HG03575 (cell line): ENCODE measurements at regions not wholly inside any gene's neighbourhood (a gene's known extent, or its start where the extent isn't known, plus 50 kb on each side); places are given as distances from the start of the nearest gene placed in this dataset.
"Not testable (repeated sequence)": the region's sequence is repeated elsewhere in the genome, so short reads cannot be mapped to it uniquely, and the experiment has no call there.

Source experiments
- ATAC-seq: cut with Tn5 transposase; IDR thresholded peaks from one replicate; pipeline ENCODE4 v1.9.1; 2021; ENCODE audit not compliant: unreplicated experiment, insufficient number of reproducible peaks, low FRiP score; ENCODE audit errors: extremely low read depth

- ATAC-seq = no peak
Measured at GRCh38 chr5:120901199-120901598, 437.1 kb downstream of the PRR16 start.

DNA sequence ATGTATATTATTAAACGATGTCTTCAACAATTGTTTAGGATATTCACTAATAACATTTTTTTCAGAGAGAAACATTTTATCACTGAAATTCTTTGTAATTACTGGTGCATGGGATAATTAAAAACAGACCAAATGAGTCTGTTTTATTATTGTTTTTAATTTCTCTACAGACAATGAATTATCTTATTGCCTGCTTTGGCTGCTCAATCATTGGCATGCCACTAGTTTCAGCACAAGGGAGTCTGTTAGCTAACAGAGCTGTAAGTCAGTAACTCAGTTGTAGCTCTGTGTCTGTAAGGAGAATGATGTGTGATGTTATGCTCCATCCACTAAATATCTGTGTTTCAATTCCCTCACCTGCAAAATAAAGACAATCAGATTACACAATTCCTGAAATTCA lies 443.9 kb downstream of the PRR16 start:
- no peak for ATAC-seq

GRCh38 chr5:120910629-120911028 lies 446.5 kb downstream of the PRR16 start:
- no peak for ATAC-seq

- no peak for ATAC-seq
Measured at GRCh38 chr5:120913396-120913795, 449.3 kb downstream of the PRR16 start.

DNA sequence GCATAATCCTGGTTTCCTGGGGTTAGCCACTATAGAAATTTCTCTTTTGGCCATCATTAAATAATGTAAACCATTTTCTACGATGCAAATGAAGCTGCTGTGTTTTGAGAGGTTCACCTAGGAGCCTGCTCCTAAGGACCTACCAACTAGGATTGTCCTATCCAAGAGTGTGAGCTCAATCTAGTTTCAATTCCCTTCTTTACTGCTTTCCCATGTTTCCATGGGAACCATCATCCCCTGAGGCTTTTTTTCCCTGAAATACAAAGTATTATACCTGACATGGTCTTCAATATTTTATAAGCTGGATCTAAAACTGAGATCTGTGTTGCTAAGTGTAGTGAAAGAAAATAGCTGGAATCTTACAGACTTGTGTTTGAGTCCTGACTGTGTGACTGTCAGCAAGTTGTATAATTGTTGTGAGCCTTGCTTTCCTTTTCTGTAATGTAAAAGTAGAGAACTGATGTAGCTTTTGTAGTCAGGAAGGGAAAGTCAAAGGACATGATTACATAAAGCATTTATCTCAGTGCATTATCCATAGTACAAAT lies 453.2 kb downstream of the PRR16 start:
- no peak for ATAC-seq

DNA sequence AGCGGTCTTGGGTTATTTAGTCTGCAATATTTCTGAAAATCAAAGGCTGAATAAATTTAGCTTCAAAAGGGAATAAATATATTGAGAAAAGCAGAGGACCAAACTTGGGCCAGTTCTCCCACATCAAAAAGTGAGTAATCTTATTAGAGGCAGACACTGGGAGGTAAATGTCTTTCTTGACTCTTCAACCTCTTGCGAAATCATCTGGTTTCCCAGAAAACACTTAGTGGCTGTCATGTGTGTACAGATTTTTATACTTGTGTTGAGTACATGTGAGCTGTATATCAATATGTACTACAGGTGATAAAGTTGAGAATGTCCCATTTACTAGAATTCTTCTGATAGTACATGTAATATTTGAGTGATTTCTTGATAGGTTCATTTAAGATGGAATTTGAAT lies 454.9 kb downstream of the PRR16 start:
- ATAC-seq = no peak

DNA sequence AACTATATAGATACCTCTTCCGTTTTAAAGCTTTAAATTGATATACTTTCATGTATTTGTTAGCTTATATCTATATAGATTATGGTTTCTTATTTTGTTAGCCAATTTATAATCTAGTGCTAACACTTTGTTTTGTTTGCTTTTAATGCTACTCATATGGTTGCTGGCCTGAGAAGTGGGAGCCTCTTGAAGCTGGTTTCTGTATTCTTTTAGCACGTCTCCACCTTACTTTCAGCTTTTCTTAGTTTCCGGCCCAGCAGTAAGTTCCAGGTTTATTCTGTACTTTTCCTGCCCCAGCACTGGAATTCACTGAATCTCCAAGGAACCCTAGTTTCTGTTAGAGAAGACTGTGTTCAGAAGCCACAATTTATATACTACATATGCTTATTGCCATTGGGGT lies 458.9 kb downstream of the PRR16 start:
- no peak for ATAC-seq

- ATAC-seq = no peak
Measured at GRCh38 chr5:120926471-120926870, 462.4 kb downstream of the PRR16 start.

DNA sequence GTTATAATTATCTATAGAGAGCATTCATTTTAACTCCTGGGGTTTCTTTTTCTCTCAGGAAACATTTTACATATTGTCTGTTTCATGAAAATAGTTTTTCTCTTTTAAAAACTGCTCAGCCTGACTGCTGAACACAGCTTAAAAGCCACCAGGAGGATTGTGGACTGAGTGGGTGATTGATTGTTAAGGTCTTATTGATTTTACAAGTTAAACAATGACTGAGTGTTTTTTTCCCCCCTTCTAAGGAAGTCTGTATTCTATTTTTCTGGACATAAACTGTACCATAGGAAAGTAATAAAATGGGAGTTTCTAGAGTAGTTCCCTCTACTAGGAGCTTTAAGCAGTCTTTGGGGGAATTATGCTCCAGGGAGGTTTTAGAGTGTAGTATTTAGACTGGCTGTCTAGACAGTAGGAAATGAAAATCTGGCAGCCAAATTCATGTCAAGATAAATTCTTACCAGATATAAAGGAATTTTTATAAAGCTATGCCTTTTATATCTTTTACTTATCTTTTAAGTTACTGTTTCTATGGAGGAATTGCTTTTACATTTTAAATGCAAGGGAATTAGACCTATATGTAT lies 463.9 kb downstream of the PRR16 start:
- ATAC-seq = no peak

DNA sequence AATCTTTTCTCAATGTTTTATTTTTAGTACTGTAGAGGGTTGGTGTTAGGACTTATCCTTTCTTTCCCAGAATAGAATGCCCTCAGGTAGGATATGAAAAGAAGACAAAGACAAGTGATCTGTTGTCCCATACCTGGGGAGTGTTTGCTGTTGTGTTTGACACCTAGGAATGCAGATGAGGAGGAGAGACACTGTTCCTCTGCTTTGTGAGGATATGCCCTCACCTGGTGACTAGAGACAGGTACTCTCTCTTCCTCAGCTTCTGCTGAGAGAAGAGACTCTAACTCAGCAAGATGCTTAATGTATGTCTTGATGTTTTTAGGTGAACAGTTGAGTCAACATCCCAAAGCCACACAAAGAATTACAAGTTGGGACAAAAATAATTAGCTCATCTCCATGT lies 468.4 kb downstream of the PRR16 start:
- ATAC-seq = no peak

- ATAC-seq = no peak
Measured at GRCh38 chr5:120934031-120934430, 469.9 kb downstream of the PRR16 start.

GRCh38 chr5:120936652-120937051 lies 472.6 kb downstream of the PRR16 start:
- no peak for ATAC-seq

DNA sequence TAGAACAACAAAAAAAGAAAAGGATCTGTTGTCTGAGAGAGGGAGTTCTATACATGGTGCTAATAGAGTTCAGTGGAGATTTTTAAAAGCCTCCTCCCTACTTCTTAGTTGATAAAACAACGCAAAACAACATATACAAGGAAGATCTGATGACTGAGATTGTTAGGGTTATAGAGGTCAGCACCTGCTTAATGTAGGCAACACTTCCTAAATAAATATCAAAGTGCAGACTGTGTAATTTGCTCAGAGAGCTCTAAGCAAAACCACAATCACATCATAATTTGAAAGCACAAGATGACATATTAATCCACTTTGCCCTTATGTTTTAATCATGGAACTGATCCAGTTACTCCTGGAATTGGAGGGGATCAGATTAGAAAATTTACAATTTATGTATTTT lies 474.5 kb downstream of the PRR16 start:
- ATAC-seq = no peak

GRCh38 chr5:120942596-120943350 lies 478.7 kb downstream of the PRR16 start:
- ATAC-seq = no peak

- not testable (repeated sequence) for ATAC-seq
Measured at GRCh38 chr5:120949596-120949995, 485.5 kb downstream of the PRR16 start.

- not testable (repeated sequence) for ATAC-seq
Measured at GRCh38 chr5:120953445-120953844, 489.3 kb downstream of the PRR16 start.

DNA sequence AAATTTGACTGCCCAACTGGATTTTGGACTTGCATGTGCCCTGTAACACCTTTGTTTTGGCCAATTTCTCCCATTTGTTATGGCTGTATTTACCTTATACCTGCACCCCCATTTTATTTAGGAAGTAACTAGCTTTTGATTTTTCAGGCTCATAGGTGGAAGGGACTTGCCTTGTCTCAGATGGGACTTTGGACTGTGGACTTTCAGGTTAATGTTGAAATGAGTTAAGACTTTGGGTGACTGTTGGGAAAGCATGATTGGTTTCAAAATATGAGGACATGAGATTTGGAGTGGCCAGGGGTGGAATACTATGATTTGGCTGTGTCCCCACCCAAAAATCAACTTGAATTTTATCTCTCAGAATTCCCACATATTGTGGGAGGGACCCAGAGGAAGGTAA lies 490.2 kb downstream of the PRR16 start:
- ATAC-seq = no peak

GRCh38 chr5:120955795-120956194 lies 491.7 kb downstream of the PRR16 start:
- ATAC-seq = no peak

DNA sequence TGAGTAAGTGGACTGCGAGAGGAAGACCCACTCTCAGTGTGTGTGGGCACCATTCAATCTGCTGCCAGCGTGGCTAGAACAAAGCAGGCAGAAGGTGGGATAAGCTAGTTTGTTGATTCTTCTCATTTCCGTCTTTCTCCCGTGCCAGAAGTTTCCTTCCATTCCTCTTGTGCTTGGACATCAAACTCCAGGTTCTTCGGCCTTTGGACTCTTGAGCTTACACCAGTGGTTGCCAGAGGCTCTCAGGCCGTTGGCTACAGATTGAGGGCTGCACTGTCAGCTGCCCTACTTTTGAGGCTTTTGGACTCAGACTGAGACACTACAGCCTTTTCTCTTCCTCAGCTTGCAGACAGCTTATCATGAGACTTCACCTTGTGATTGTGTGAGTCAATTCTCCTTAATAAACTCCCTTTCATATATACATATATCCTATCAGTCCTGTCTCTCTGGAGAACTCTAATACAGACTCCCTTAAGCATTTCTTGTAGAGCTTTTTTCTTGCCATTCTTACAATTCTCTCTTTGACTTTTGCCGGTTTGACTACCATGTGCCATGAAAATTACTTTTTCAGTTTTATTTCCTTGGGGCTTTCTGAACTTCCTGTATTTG lies 494.9 kb downstream of the PRR16 start:
- ATAC-seq = no peak

DNA sequence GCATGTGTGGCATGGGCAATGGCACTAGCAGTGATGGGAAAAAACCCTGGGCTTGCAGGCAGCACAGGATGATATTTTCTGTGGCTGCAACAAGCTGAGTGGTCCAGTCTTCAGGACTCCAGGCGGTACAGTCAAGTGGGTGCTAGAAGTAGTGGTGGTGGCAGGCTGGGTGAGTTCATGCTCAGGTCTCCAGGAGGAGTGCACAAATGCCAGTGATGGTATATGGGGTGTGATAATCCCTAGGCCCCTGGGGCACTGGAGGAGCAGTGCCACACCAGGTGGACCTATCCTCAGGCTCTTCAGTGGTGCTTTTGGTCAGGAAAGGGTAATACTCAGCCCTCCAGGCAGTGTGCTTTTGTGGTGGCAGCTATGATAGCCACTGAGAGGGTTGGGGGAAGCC lies 496.4 kb downstream of the PRR16 start:
- ATAC-seq = no peak
